H9 (cell line): ENCODE measurements at regions not wholly inside any gene's neighbourhood (a gene's known extent, or its start where the extent isn't known, plus 50 kb on each side); places are given as distances from the start of the nearest gene placed in this dataset.

ENCODE experiments used
- DNase-seq: peaks from one replicate; pipeline ENCODE4 v3.0.0-alpha.2; 2017
- H2AFZ ChIP-seq: one replicate; pipeline ENCODE4 v1.6.1; 2013; ENCODE audit warnings: mild to moderate bottlenecking, low read length, control low read depth, moderate library complexity
- H2AK5ac ChIP-seq: 2 replicates; pipeline ENCODE4 v1.6.1; 2013; ENCODE audit warnings: low read length, control low read depth, mixed read lengths; ENCODE audit not compliant: insufficient read length
- H2BK120ac ChIP-seq: one replicate; pipeline ENCODE4 v1.6.1; 2013; ENCODE audit warnings: low read depth, mild to moderate bottlenecking, low read length, control low read depth, inconsistent platforms; ENCODE audit not compliant: poor library complexity, severe bottlenecking
- H2BK12ac ChIP-seq: 2 replicates; pipeline ENCODE4 v1.6.1; 2013; ENCODE audit warnings: low read length, control low read depth, mixed read lengths, low read depth; ENCODE audit not compliant: insufficient read length
- H2BK15ac ChIP-seq: 2 replicates; pipeline ENCODE4 v1.6.1; 2013; ENCODE audit warnings: low read depth, low read length, control low read depth
- H2BK20ac ChIP-seq: one replicate; pipeline ENCODE4 v1.6.1; 2013; ENCODE audit warnings: low read depth, mild to moderate bottlenecking, low read length, control low read depth, inconsistent platforms; ENCODE audit not compliant: poor library complexity, severe bottlenecking
- H2BK5ac ChIP-seq: 2 replicates; pipeline ENCODE4 v1.6.1; 2013; ENCODE audit warnings: low read length, control low read depth, mixed read lengths; ENCODE audit not compliant: insufficient read length
- H3K14ac ChIP-seq: 2 replicates; pipeline ENCODE4 v1.6.1; 2013; ENCODE audit warnings: low read length, control low read depth; ENCODE audit not compliant: insufficient read depth
- H3K18ac ChIP-seq: 2 replicates; pipeline ENCODE4 v1.6.1; 2013; ENCODE audit warnings: low read depth, mild to moderate bottlenecking, mixed read lengths, low read length, control low read depth; ENCODE audit not compliant: insufficient read length
- H3K23ac ChIP-seq: 2 replicates; pipeline ENCODE4 v1.6.1; 2013; ENCODE audit warnings: low read length, control low read depth, mixed read lengths, low read depth; ENCODE audit not compliant: insufficient read length
- H3K23me2 ChIP-seq: 2 replicates; pipeline ENCODE4 v1.6.1; 2013; ENCODE audit warnings: low read depth, mild to moderate bottlenecking, mixed read lengths, low read length, control low read depth; ENCODE audit not compliant: insufficient read length, poor library complexity, severe bottlenecking
- H3K27ac ChIP-seq: 2 replicates; pipeline ENCODE4 v1.5.1; 2013; ENCODE audit warnings: low read length, control low read depth, mixed read lengths, low read depth; ENCODE audit not compliant: insufficient read length
- H3K27me3 ChIP-seq: 2 replicates; pipeline ENCODE4 v1.6.1; 2013; ENCODE audit warnings: low read length, control low read depth, inconsistent platforms; ENCODE audit not compliant: insufficient read depth
- H3K4ac ChIP-seq: 2 replicates; pipeline ENCODE4 v1.6.1; 2013; ENCODE audit warnings: low read depth, mild to moderate bottlenecking, control low read depth, inconsistent platforms, low read length, moderate library complexity
- H3K4me1 ChIP-seq: 2 replicates; pipeline ENCODE4 v1.6.1; 2013; ENCODE audit warnings: low read length, control low read depth, inconsistent platforms; ENCODE audit not compliant: insufficient read depth
- H3K4me2 ChIP-seq: 2 replicates; pipeline ENCODE4 v1.6.1; 2013; ENCODE audit warnings: low read length, control low read depth, mixed read lengths; ENCODE audit not compliant: insufficient read length, insufficient read depth
- H3K56ac ChIP-seq: 2 replicates; pipeline ENCODE4 v1.6.1; 2013; ENCODE audit warnings: low read depth, mild to moderate bottlenecking, mixed read lengths, low read length, control low read depth; ENCODE audit not compliant: insufficient read length
- H3K79me1 ChIP-seq: 2 replicates; pipeline ENCODE4 v1.6.1; 2013; ENCODE audit warnings: low read depth, mild to moderate bottlenecking, moderate library complexity, low read length, control low read depth, inconsistent platforms; ENCODE audit not compliant: insufficient read depth, poor library complexity, severe bottlenecking
- H3K79me2 ChIP-seq: 2 replicates; pipeline ENCODE4 v1.6.1; 2013; ENCODE audit warnings: low read length, control low read depth, inconsistent platforms; ENCODE audit not compliant: insufficient read depth
- H3K9ac ChIP-seq: 2 replicates; pipeline ENCODE4 v1.6.1; 2013; ENCODE audit warnings: low read length, control low read depth, mixed read lengths; ENCODE audit not compliant: insufficient read length; ENCODE audit errors: extremely low read depth
- H3K9me3 ChIP-seq: one replicate; pipeline ENCODE4 v1.6.1; 2013; ENCODE audit warnings: low read depth, low read length, inconsistent platforms; ENCODE audit not compliant: control insufficient read depth
- H3T11ph ChIP-seq: one replicate; pipeline ENCODE4 v1.6.1; 2013; ENCODE audit warnings: mild to moderate bottlenecking, low read length, control low read depth, inconsistent platforms
- H4K20me1 ChIP-seq: one replicate; pipeline ENCODE4 v1.6.1; 2013; ENCODE audit not compliant: control insufficient read depth, insufficient read length, insufficient read depth
- H4K5ac ChIP-seq: 2 replicates; pipeline ENCODE4 v1.6.1; 2013; ENCODE audit warnings: low read depth, mild to moderate bottlenecking, mixed read lengths, low read length, control low read depth; ENCODE audit not compliant: insufficient read length
- H4K8ac ChIP-seq: replicated peaks from 2 replicates; pipeline ENCODE4 v1.6.1; 2013; ENCODE audit warnings: low read length, control low read depth, mixed read lengths, low read depth; ENCODE audit not compliant: insufficient read length
- H4K91ac ChIP-seq: 2 replicates; pipeline ENCODE4 v1.6.1; 2013; ENCODE audit warnings: low read depth, mild to moderate bottlenecking, moderate library complexity, mixed read lengths, low read length, control low read depth; ENCODE audit not compliant: insufficient read length
- H3K27ac Mint-ChIP-seq, 3 experiments: 2 replicates in 2 of 3; 3 replicates in 1 of 3; pipeline ENCODE4 v1.8.0; 2020 to 2021; ENCODE audit warnings: mixed read lengths in 3 of 3, mild to moderate bottlenecking in 1 of 3, moderate library complexity in 1 of 3
- H3K27me3 Mint-ChIP-seq: 2 replicates; pipeline ENCODE4 v1.8.0; 2021; ENCODE audit warnings: low read depth, mild to moderate bottlenecking, moderate library complexity, mixed read lengths
- H3K36me3 Mint-ChIP-seq, 3 experiments: 2 replicates in 2 of 3; 3 replicates in 1 of 3; pipeline ENCODE4 v1.8.0; 2020 to 2021; ENCODE audit warnings: low read depth in 3 of 3, mixed read lengths in 3 of 3; ENCODE audit not compliant: insufficient read depth in 1 of 3
- H3K4me1 Mint-ChIP-seq, 2 experiments: 2 replicates each; pipeline ENCODE4 v1.8.0; 2020; ENCODE audit warnings: mixed read lengths in 2 of 2
- H3K4me3 Mint-ChIP-seq, 2 experiments: 2 replicates in 1 of 2; 3 replicates in 1 of 2; pipeline ENCODE4 v1.8.0; 2020 to 2021; ENCODE audit warnings: mild to moderate bottlenecking in 2 of 2, mixed read lengths in 2 of 2, moderate library complexity in 1 of 2
- H3K9me3 Mint-ChIP-seq, 2 experiments: 2 replicates in 1 of 2; 3 replicates in 1 of 2; pipeline ENCODE4 v1.8.0; 2020; ENCODE audit warnings: mild to moderate bottlenecking in 2 of 2, mixed read lengths in 2 of 2, moderate library complexity in 1 of 2
- CTCF ChIP-seq: fragments of 200-600 bp; sonication (generic); conservative IDR thresholded peaks from 3 replicates; pipeline ENCODE4 v1.8.0; 2021; ENCODE audit warnings: antibody characterized with exemption, mild to moderate bottlenecking
- WGBS: extraction: QIAGEN DNeasy Blood & Tissue Kit; methylation state at CpG from one replicate; pipeline ENCODE4 v1.1.7; 2013; ENCODE audit warnings: missing lambda C conversion rate, low lambda C conversion rate, mixed read lengths; ENCODE audit not compliant: insufficient read length; ENCODE audit errors: extremely low coverage; 5-methylcytosine and 5-hydroxymethylcytosine counted together

DNA sequence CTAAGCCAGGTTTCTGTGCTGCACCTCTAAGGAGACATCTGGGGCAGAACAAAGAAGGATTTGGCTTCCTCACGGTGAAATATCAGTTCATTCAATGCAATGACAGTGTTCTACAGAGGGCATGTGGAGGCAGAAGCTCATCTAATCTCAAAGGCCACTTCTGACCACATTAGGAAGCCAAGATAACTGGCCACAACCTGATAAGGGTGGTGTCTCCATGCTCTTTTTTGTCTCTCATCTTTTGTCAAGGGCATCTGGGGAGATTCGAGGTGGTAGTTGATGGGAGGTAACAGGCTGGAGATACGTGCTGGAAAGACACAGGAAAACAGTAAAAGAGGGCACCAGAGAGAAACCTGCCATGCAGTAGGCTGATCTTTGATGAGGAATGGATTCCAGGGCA is 303.9 kb downstream of the LRATD1 start:
- H2AK5ac ChIP-seq: no peak overlapping the region
- H2BK12ac ChIP-seq: no peak overlapping the region
- Mint-ChIP-seq H3K4me1 (peaks cover 0 to 6% of the 10 kb centered on the region in 2 experiments; a peak in 3 of 4 replicates), H3K9me3 (peaks cover 0 to 9% of the 10 kb centered on the region in 2 experiments; a peak in 3 of 5 replicates), H3K36me3 (peaks cover 0 to 1% (median 0%) of the 10 kb centered on the region in 3 experiments; a peak in 2 of 7 replicates), H3K27ac (no peak overlapping the region), H3K4me3 (no peak overlapping the region), H3K27me3 (no peaks in the 10 kb centered on the region; the same call in 1 of the 2 replicates)
- no peak overlapping the region for H3K18ac ChIP-seq
- no peak overlapping the region for H4K5ac ChIP-seq
- H2BK20ac ChIP-seq: no peak overlapping the region
- no peaks in the 10 kb centered on the region for H3K9me3 ChIP-seq
- no peak overlapping the region for H4K91ac ChIP-seq
- H3K79me1 ChIP-seq: no peaks in the 10 kb centered on the region
- H3K4me2 ChIP-seq: no peak overlapping the region
- DNase-seq: no peak
- H3K23ac ChIP-seq: no peak overlapping the region
- H3K56ac ChIP-seq: no peak overlapping the region
- H3K27ac ChIP-seq: no peak overlapping the region
- no peak overlapping the region for H3T11ph ChIP-seq
- H3K23me2 ChIP-seq: no peaks in the 10 kb centered on the region
- H4K8ac ChIP-seq: no peak overlapping the region
- no peak for TF ChIP-seq CTCF
- H4K20me1 ChIP-seq: no peaks in the 10 kb centered on the region
- WGBS: no CpG with 5 or more reads among the region's 3 CpGs
- no peak overlapping the region for H2BK15ac ChIP-seq
- H2AFZ ChIP-seq: no peak overlapping the region
- H3K14ac ChIP-seq: no peak overlapping the region
- H2BK5ac ChIP-seq: no peak overlapping the region
- no peaks in the 10 kb centered on the region for H3K4me1 ChIP-seq
- H3K9ac ChIP-seq: no peak overlapping the region
- no peaks in the 10 kb centered on the region for H3K27me3 ChIP-seq
- no peaks in the 10 kb centered on the region for H3K79me2 ChIP-seq
- H2BK120ac ChIP-seq: no peak overlapping the region
- H3K4ac ChIP-seq: no peak overlapping the region
